SU-DHL-6 (cell line): ENCODE measurements at regions not wholly inside any gene's neighbourhood (a gene's known extent, or its start where the extent isn't known, plus 50 kb on each side); places are given as distances from the start of the nearest gene placed in this dataset.

Source experiments
- CTCF ChIP-seq: fragments of 200-600 bp; sonication (generic); IDR thresholded peaks from one replicate; pipeline ENCODE4 v1.5.1; 2017; ENCODE audit warnings: antibody characterized with exemption, mild to moderate bottlenecking, low read length, moderate library complexity; ENCODE audit not compliant: insufficient read depth, poor library complexity, severe bottlenecking
- EZH2phosphoT487 ChIP-seq: fragments of 200-600 bp; sonication (generic), shearing (Covaris generic); conservative IDR thresholded peaks from 2 replicates; pipeline ENCODE4 v1.6.1; 2018; ENCODE audit warnings: mild to moderate bottlenecking, antibody characterized with exemption, low read length, moderate library complexity, mixed read lengths

GRCh38 chr11:87405843-87406242, 368.1 kb downstream of the TMEM135 start:
- no peak for TF ChIP-seq CTCF
- TF ChIP-seq EZH2phosphoT487 = no peak
